HL-60/S4 treated with retinoic acid at 250 ng/mL for 4 days and 3 days (cell line): ENCODE measurements at regions not wholly inside any gene's neighbourhood (a gene's known extent, or its start where the extent isn't known, plus 50 kb on each side); places are given as distances from the start of the nearest gene placed in this dataset.

ENCODE experiments used
- in situ Hi-C: fragments of 300-500 bp; cut with MboI; formaldehyde crosslinking; loops from 2 replicates; pipeline ENCODE4 v1.7.0; 2022; ENCODE audit warnings: low sequenced_read_pairs

GRCh38 chr6:85396159-85396808, 53.6 kb upstream of the NT5E start:
- in situ Hi-C loops, result no loop called here

DNA sequence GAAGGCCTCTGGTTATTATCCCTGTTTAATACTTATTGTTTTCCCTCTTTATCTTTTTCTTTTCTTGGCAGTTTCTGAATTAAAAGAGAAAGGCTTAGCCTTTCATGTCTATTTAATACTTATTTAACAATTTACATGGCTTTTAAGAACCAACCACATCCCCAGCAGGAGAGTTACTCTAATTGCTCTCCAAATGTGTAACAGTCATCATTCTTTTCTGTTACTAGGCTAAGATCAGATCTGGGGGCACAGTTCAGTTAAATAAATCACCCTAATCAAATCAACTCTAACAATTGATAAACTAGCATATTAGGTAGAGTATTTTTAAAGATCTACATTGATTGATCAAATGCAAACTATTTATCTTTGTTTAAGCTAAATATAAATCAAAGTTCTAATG, 54.1 kb upstream of the NT5E start:
- in situ Hi-C loops, result no loop called here

DNA sequence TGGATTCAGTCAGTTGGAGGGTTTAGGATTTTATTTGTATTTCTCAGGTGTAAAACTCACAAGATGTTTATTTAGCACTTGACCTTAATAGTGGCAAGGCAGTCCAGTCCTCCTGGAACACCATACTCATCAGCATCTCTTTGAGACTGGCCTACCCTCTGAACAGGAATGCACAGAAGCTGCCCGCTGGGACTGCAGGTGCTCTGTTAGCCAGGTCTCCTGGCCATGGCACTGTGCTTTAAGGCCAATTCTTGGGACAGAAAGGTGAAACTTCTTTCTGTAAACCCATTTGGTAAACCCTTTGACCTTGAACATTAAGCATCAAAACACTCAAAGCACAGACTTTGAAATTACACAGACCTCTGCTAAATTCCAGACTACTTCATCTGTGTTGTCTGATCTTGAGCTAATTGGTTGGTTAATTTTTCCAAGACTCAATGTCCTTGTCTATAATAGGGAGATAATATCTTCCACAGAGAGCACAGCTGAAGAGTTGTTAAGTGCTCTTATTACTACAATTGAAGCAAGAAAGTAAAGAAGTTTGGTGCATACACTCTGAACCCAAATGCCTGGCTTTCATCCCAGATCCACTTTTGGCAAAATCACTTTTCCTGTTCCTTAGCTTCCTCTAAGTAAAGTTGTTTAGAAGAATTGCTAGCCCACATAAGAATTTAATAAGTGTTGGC, 54.9 kb upstream of the NT5E start:
- in situ Hi-C loops, result no loop called here

DNA sequence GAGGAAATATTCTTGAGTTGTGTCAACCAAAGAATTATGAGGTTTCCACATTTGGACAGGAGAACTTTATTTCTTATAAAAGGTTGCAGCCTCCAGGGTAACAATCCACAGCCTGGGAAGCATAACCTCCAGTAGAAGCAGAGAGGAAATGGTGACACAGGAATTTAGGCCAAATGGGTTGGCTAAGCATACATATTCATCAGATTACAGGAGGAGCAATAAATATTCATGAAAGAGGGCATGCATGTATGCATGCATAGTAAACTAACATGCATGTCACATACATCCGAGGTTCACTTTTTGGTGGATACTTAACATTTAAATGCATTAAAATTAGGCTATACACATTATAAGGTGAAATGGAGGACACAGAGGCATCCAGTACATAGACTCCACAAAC, 55.7 kb upstream of the NT5E start:
- in situ Hi-C loops, result no loop called here

DNA sequence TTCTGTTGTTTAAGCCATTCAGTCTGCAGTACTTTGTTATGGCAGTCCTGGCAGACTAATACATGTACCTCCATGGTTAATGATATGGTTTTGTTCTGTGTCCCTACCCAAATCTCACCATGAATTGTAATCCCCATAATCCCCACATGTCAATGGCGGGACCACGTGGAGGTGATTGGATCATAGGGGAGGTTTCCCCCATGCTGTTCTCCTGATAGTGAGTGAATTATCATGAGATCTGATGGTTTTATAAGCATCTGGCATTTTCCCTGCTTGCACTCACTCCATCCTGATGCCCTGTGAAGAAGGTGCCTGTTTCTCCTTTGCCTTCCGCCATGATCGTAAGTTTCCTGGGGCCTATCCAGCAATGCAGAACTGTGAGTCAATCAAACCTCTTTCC, 57.5 kb upstream of the NT5E start:
- in situ Hi-C loops, result no loop called here

GRCh38 chr6:85390775-85391174, 59.1 kb upstream of the NT5E start:
- in situ Hi-C loops, result no loop called here

- in situ Hi-C loops, result no loop called here
Observed at GRCh38 chr6:85390105-85390728, 59.7 kb upstream of the NT5E start.

- in situ Hi-C loops, result no loop called here
Observed at GRCh38 chr6:85389151-85389797, 60.6 kb upstream of the NT5E start.

- in situ Hi-C loops, result no loop called here
Observed at GRCh38 chr6:85388531-85388930, 61.4 kb upstream of the NT5E start.

- in situ Hi-C loops, result no loop called here
Observed at GRCh38 chr6:85385636-85386315, 64.1 kb upstream of the NT5E start.

DNA sequence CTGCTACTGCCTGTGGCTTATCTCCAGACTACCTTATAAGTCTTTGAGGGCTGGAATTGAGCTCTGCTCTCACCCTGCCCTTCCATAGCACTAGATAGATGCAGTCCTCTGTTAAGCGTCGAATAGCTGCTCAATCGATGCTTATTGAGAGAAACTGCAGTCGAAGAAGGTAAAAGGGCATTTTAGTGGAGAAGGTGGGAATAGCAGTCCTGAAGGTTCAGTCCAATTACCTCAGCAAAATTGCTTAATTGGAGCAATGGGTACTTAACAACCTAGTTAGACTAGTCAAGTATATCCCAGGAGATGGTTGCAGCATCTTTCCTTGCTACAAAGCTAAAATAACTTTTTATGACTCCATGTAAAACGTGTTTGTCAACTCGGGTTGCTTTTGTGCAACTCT, 66.8 kb upstream of the NT5E start:
- in situ Hi-C loops, result no loop called here

DNA sequence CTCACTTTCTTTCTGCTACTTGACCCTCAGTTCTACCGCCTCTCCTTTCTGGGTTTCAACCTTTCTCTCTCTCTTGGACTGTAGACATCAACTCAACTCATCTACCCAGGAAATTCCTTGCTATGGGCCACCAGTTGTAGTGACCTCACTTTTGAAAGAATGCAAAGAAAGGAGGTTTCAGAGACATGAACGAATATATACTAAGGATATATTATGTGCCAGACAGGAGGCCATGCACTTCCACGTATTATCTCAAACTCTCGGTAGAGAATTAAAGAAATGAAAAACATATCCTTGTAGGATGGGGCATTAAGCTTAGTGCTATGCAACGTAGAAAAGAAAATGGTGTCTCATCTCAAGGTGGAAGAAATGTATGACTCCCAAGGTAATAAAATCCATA, 67.3 kb upstream of the NT5E start:
- in situ Hi-C loops, result no loop called here

DNA sequence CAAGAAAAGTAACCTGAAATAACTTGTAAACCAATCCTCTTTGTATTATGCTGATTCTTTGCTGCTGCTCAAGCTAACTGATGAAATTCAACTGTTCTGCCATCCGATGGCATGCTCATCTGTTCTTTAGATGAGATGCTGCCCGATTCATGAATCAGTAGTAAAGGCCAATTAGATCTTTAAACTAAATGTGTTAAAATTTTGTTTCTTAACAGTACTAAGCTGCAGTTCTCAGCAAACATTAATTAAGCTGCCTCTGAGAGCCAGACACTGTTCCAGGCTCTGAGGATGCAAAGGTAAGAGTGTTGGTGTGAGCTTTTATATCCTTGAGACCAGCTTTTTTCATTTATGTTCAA, 77.0 kb upstream of the NT5E start:
- in situ Hi-C loops, result no loop called here

- in situ Hi-C loops, result no loop called here
Observed at GRCh38 chr6:85372188-85372914, 77.5 kb upstream of the NT5E start.

- in situ Hi-C loops, result no loop called here
Observed at GRCh38 chr6:85368631-85369030, 81.3 kb upstream of the NT5E start.

DNA sequence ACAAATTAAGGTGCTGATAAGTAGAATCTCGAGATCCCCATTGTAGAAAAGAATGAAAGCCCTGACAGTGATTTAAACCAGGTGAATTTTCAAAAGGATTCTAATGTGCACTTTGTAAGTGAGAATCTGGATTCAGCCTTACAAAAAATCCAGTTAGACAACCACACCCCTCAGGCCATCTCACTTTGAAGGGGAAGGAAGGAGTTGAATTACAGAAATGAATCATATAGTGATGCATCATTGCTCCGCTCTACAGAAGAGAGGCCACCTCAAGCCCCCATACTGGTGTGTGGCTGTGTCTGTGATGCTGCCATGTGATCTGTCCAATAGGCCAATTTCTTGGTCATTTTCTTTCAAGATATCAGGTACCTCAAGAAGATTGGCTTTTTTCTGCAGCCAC, 85.5 kb upstream of the NT5E start:
- in situ Hi-C loops, result no loop called here

DNA sequence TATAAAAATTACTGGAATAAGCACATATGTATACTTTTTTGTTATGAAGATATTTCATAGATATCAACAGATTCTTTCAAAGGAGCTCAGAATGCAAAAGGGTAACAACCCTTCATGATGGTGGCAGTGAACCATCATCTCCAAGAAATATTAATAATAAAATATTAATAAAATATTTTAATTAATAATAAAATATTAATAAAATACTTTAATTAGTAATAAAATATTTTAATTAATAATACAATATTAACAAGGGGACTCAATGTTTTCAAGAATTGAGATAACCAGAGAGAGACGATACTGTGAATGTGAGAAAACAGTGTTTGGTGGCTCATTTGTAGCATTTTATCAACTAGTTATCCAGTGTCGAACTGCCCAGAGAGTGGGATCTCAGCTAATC, 86.0 kb upstream of the NT5E start:
- in situ Hi-C loops, result no loop called here

DNA sequence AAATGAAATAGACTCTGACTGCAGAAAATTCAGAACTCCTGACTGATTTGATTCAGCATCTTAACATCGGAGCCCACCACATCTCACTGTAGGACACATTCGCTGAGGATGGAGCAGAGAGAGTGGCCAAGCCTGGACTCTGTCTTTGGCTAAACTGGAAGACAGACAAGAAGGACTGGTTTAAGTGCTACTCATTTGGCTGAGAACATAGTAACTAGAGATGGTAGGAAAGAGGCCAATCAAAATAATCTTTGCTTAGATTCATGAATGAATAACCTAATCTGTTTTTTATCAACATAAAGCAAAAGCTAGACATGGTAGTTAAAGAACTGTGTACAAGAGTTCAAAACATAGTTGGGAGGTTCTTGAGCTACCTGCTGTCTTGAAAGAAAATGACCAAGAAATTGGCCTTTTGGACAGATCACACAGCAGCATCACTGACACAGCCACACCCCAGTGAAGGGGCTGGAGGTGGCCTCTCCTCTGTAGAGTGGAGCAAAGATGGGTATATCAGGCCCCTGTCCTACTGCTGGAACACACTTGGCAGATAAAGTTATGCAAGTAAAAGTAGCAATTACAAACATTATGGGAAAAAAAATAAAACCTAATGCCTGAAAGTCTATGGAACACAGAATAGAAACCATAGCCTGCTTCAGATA, 87.1 kb upstream of the NT5E start:
- in situ Hi-C loops, result no loop called here

- in situ Hi-C loops, result no loop called here
Observed at GRCh38 chr6:85361643-85362014, 88.3 kb upstream of the NT5E start.
